ENCODE measurements at regions not wholly inside any gene's neighbourhood (a gene's known extent, or its start where the extent isn't known, plus 50 kb on each side); places are given as distances from the start of the nearest gene placed in this dataset.

DNA sequence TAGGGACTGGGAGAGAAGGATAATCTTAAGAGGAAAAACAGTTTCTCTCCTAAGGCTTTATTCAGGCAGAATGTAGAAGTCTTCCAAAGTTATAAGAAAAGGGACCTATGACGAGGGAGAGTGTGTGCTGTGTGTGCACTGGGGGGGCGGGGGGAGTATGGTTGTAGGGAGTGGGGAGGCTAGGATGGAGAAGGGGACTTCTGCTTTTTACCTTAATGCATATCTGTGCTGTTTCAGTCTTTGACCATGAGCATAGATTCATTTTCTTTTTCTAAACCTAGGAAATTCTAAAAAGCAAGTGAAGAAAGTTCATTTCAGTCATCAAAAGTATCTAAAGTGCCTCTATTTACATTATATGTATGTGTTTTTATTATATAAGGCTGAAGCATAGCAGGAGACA, 52.6 kb upstream of the RASA2 start:
- TF ChIP-seq, protein P1, sequence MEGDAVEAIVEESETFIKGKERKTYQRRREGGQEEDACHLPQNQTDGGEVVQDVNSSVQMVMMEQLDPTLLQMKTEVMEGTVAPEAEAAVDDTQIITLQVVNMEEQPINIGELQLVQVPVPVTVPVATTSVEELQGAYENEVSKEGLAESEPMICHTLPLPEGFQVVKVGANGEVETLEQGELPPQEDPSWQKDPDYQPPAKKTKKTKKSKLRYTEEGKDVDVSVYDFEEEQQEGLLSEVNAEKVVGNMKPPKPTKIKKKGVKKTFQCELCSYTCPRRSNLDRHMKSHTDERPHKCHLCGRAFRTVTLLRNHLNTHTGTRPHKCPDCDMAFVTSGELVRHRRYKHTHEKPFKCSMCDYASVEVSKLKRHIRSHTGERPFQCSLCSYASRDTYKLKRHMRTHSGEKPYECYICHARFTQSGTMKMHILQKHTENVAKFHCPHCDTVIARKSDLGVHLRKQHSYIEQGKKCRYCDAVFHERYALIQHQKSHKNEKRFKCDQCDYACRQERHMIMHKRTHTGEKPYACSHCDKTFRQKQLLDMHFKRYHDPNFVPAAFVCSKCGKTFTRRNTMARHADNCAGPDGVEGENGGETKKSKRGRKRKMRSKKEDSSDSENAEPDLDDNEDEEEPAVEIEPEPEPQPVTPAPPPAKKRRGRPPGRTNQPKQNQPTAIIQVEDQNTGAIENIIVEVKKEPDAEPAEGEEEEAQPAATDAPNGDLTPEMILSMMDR (IDR thresholded peaks at IDR 0.05; ENCODE audit: low read depth, low read length), result no peak
- POLR2A ChIA-PET, result no interaction called here

DNA sequence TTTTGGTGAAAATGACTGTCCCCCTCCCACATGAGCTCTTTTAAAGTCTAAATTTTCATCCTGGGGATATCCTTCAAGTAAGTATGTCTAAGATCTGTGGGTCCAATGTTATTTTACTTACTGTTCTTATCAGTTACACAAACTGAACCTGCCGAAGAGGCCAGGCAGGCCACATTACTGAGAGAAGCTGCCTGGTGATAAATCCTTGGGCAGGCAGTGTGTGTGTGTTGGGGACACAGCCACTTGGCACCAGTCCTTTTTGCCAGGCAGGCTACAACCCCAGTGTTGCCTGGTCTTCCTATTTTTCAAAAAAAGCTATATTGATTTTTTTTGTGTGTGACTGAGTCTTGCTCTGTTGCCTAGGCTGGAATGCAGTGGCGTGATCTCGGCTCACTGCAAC, 50.6 kb upstream of the RASA2 start:
- no peak for DNase-seq (ENCODE audit: low read depth, low spot score)
- TF ChIP-seq, protein P1 (IDR thresholded peaks at IDR 0.05; ENCODE audit: low read depth, low read length), result no peak
- no peaks in the 10 kb centered on the region for H3K9me3 ChIP-seq (ENCODE audit: control insufficient read depth, insufficient read depth, low read length)
- no peaks in the 10 kb centered on the region for H3K27me3 ChIP-seq (ENCODE audit: control insufficient read depth, insufficient read depth, low read length)
- CTCF ChIA-PET, result interaction anchor here (0.9 to 1.4 kb wide), 6 partner anchors 12 to 134 kb away, joined by 3 to 5 read pairs (median 4); no protein-coding TSS in a partner anchor
- POLR2A ChIA-PET, result interaction anchor here (1.2 kb wide), 1 partner anchor 23 kb away, joined by 3 read pairs; no protein-coding TSS in a partner anchor
- no peak overlapping the region for H3K27ac ChIP-seq (ENCODE audit: low read depth, low read length)
- H3K4me3 ChIP-seq (ENCODE audit: low read depth, low read length), result no peak overlapping the region

More for the DNA sequence above, 52.6 kb upstream of the RASA2 start:
- DNase-seq (ENCODE audit: low read depth, low spot score), result no peak
- H3K27ac ChIP-seq (ENCODE audit: low read depth, low read length), result peak overlapping the region; percentile 4
- H3K4me3 ChIP-seq (ENCODE audit: low read depth, low read length), result no peak overlapping the region
- H3K9me3 ChIP-seq (ENCODE audit: control insufficient read depth, insufficient read depth, low read length), result no peaks in the 10 kb centered on the region; the same call in 1 of the 2 replicates
- CTCF ChIA-PET, result interaction anchor here (0.6 kb wide), 1 partner anchor 18 kb away, joined by 3 read pairs; no protein-coding TSS in a partner anchor
- H3K27me3 ChIP-seq (ENCODE audit: control insufficient read depth, insufficient read depth, low read length), result no peaks in the 10 kb centered on the region

Data from AG04450 (cell line).